ENCODE measurements at regions not wholly inside any gene's neighbourhood (a gene's known extent, or its start where the extent isn't known, plus 50 kb on each side); places are given as distances from the start of the nearest gene placed in this dataset.

DNA sequence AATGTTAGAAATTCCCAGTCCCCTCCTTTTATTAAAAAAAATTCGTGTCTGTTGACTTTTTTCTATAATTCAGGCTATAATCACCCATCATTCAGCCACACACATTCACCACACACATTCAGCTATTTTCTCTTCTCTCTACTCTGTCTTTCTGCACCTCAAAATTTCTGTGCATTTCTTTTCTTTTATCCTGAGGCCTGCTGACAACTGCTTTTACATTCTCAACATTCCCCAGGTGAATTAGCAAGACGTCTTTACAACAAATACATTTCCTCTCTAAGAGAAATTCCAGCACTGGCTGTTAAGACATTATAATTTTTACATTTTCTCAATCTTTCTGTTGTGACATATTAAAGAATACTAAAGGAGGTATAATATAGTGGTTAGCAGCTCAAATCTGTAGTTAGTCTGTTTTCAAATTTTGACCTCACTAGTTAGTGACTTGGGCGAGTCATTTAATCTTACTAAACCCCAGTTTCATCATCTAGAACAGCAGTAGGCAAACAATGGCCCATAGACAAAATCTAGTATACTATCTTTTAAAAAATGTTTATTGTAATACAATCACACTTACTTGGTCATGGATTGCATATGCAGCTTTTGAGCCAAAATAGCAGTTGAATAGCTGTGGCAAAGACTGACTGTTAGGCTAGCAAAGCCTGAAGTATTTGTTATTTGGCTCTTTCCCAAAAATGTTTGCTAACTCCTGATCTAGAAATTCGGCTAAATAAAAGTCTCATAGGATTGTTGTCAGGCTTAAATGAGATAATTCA is 350.7 kb downstream of the NSUN3 start:
- DNase-seq, result no peak
- Histone ChIP-seq H3K9me3 (ENCODE audit: control insufficient read depth, low read length) (no peaks in the 10 kb centered on the region), H3K4me1 (ENCODE audit: control insufficient read depth, insufficient read depth, low read length) (no peaks in the 10 kb centered on the region), H3K27ac (ENCODE audit: low read length) (no peak overlapping the region), H3K4me3 (ENCODE audit: low read length) (no peak overlapping the region), H3K27me3 (ENCODE audit: control insufficient read depth, insufficient read depth) (no peaks in the 10 kb centered on the region)
- ATAC-seq, result no peak
- intact Hi-C loops (cut with DNase I), result no loop called here
- 62% methylated on average over 4 of the region's 4 CpGs for WGBS

DNA sequence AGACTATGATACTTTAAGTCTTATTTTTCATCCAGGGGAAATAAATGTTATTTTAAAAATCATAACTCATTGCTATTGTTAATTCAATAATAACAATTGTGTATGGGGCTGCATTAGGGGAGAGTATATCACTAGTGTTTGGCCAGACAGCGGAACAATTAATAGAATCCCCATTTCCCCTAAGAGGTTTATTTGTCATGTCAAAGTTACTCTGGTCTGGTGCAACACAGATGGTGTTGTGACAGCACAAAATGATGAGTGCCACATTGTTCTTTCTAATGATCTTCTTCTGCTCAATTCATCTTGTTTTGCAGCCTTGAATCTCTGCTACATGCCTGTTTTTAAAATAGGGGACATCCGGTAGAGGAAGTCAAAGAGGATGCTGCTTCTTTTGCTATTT is 351.6 kb downstream of the NSUN3 start:
- Histone ChIP-seq H3K4me3 (ENCODE audit: low read length) (no peak overlapping the region), H3K27ac (ENCODE audit: low read length) (no peak overlapping the region), H3K9me3 (ENCODE audit: control insufficient read depth, low read length) (no peaks in the 10 kb centered on the region), H3K27me3 (ENCODE audit: control insufficient read depth, insufficient read depth) (no peaks in the 10 kb centered on the region), H3K4me1 (ENCODE audit: control insufficient read depth, insufficient read depth, low read length) (no peaks in the 10 kb centered on the region)
- ATAC-seq (no peak), DNase-seq (no peak)
- intact Hi-C loops (cut with DNase I), result no loop called here
- WGBS, result 51% methylated on average over 2 of the region's 2 CpGs

DNA sequence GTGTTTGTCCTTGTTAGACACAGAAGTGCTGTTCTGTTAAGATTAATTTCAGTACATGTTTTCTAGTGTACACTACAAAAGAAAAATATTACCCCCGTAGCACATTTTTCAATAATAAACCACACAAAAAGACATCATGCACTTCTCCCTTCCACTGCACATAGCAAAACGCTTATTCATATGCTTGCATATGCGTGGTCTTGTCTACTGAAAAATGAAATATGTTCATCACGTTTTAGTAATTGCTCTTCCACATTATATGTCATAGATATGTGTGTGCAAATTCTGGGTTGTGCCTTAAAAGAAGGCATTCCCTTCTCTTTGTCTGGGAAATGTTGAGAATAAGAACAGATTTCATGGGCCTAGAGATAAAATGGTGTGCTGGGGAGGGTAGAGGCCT is 353.9 kb downstream of the NSUN3 start:
- H3K27ac ChIP-seq (ENCODE audit: low read length), result no peak overlapping the region
- DNase-seq (no peak), ATAC-seq (no peak)
- no peaks in the 10 kb centered on the region for H3K4me1 ChIP-seq (ENCODE audit: control insufficient read depth, insufficient read depth, low read length)
- intact Hi-C loops (cut with DNase I), result no loop called here
- H3K9me3 ChIP-seq (ENCODE audit: control insufficient read depth, low read length), result no peaks in the 10 kb centered on the region
- no peaks in the 10 kb centered on the region for H3K27me3 ChIP-seq (ENCODE audit: control insufficient read depth, insufficient read depth)
- 86% methylated on average over 4 of the region's 4 CpGs for WGBS
- no peak overlapping the region for H3K4me3 ChIP-seq (ENCODE audit: low read length)

DNA sequence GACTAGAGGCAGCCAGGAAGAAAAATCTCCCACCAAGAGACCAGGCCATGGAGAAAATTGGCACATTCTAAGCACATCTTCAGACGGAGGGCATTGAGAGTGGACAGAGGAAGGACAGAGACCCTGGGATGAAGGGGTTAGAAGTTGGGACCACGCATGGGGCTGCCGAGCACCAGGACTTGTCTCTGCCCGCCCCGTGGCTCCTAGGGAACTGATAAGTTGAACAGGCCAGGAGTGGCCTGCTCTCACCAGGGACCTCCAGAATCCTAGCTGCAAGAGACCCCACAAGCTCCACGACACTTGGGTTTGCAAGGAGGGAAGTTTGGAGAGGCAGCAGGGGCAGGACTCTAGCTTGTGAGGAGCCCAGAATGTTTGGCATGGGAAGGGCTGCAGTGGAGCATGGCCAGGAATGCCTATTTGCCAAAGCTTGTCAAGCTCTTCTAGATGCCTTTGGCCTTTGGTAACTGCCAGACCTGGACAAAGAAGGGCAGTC is 355.1 kb downstream of the NSUN3 start:
- DNase-seq (peak in 1 of 3 donors; percentile 22), ATAC-seq (no peak)
- Histone ChIP-seq H3K4me3 (ENCODE audit: low read length) (no peak overlapping the region), H3K4me1 (ENCODE audit: control insufficient read depth, insufficient read depth, low read length) (peaks cover 1% of the 10 kb centered on the region), H3K27me3 (ENCODE audit: control insufficient read depth, insufficient read depth) (no peaks in the 10 kb centered on the region), H3K27ac (ENCODE audit: low read length) (no peak overlapping the region), H3K9me3 (ENCODE audit: control insufficient read depth, low read length) (no peaks in the 10 kb centered on the region)
- 91% methylated on average over 6 of the region's 6 CpGs for WGBS
- intact Hi-C loops (cut with DNase I), result no loop called here

DNA sequence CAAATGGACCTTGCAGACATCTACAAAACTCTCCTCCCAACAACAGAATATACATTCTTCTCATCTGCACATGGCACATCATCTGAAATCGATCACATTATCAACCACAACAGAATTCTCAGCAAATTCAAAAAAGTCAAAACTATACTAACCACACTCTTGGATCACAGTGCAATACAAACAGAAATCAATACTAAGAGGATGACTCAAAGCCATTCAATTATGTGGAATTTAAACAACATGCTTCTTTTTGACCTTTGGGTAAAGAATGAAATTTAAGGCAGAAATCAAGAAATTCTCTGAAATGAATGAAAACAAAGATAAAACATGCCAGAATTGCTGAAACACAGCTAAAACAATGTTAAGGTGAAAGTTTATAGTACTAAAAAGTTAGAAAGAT is 358.1 kb downstream of the NSUN3 start:
- ATAC-seq (no peak), DNase-seq (no peak)
- Histone ChIP-seq H3K4me3 (ENCODE audit: low read length) (no peak overlapping the region), H3K9me3 (ENCODE audit: control insufficient read depth, low read length) (no peaks in the 10 kb centered on the region), H3K4me1 (ENCODE audit: control insufficient read depth, insufficient read depth, low read length) (peaks cover 1% of the 10 kb centered on the region), H3K27ac (ENCODE audit: low read length) (no peak overlapping the region), H3K27me3 (ENCODE audit: control insufficient read depth, insufficient read depth) (no peaks in the 10 kb centered on the region)
- intact Hi-C loops (cut with DNase I), result no loop called here
- 90% methylated on average over 1 of the region's 1 CpG for WGBS

DNA sequence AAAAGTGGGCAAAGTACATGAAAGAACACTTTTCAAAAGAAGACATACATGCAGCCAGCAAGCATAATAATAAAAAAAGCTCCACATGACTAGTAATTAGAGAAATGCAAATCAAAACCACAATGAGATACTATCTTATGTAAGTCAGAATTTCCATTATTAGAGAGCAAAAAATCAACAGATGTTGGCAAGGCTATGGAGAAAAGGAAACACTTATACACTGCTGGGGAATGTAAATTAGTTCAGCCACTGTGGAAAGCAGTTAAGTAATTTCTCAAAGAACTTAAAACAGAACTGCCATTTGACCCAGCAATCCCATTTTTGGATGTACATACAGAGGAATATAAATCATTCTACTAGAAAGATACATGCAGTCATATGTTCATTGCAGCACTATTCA is 360.7 kb downstream of the NSUN3 start:
- Histone ChIP-seq H3K27me3 (ENCODE audit: control insufficient read depth, insufficient read depth) (no peaks in the 10 kb centered on the region), H3K27ac (ENCODE audit: low read length) (no peak overlapping the region), H3K9me3 (ENCODE audit: control insufficient read depth, low read length) (no peaks in the 10 kb centered on the region), H3K4me1 (ENCODE audit: control insufficient read depth, insufficient read depth, low read length) (peaks cover 1% of the 10 kb centered on the region), H3K4me3 (ENCODE audit: low read length) (no peak overlapping the region)
- intact Hi-C loops (cut with DNase I), result no loop called here
- no peak for DNase-seq
- ATAC-seq, result no peak

DNA sequence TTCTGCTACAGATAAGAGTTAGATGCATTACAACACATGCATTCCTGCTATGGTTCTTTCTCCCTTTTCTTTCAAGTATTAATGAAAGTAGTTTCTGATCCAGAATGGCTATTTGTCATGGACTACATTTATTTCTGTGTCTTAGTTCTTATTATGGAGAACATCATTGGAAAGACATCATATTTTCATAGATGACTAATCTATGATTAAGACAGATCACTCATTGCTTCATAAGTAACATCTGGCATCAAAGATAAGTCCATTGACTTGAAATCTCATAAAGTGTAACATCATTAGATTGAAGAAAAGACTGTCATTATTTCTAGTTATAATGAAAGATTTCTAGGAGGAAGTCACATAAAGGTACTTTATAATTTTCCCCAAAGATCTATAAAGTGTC is 366.7 kb downstream of the NSUN3 start:
- Histone ChIP-seq H3K27me3 (ENCODE audit: control insufficient read depth, insufficient read depth) (no peaks in the 10 kb centered on the region), H3K9me3 (ENCODE audit: control insufficient read depth, low read length) (no peaks in the 10 kb centered on the region), H3K4me3 (ENCODE audit: low read length) (no peak overlapping the region), H3K4me1 (ENCODE audit: control insufficient read depth, insufficient read depth, low read length) (no peaks in the 10 kb centered on the region), H3K27ac (ENCODE audit: low read length) (no peak overlapping the region)
- DNase-seq (no peak), ATAC-seq (no peak)
- intact Hi-C loops (cut with DNase I), result no loop called here

DNA sequence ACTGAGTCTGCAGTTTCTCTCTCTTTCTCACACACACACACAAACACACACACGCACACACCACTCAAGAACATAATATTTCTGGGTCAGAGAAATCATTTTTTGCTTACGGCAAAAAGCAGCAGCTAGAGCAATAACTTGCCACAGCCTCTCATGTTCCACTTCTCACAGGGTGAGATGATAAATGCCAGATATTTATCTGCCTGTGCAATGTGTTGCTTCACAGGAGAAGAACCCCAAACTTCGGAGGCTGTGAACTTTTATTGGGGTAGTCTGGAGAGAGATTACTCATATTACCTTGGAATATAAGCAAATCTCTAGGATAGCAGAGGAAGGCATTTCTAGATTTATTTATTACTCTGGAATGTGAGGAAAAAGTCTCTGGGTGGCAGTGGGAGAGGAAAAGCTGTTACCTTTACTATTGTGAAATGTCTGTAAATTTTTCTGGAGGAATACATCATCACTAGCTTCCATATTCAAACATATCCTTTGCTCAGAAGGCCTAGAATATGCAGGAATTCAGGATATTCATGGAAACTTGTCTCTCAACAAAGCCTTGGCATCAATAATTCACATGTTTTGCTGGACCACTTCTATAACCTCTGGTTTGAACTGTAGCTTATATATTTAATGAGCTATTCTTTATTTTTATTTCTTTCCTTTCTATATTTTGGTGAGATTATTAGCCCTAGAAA is 369.2 kb downstream of the NSUN3 start:
- no peak overlapping the region for H3K4me3 ChIP-seq (ENCODE audit: low read length)
- no peaks in the 10 kb centered on the region for H3K4me1 ChIP-seq (ENCODE audit: control insufficient read depth, insufficient read depth, low read length)
- DNase-seq (no peak), ATAC-seq (no peak)
- WGBS, result 63% methylated on average over 3 of the region's 3 CpGs
- no peaks in the 10 kb centered on the region for H3K9me3 ChIP-seq (ENCODE audit: control insufficient read depth, low read length)
- no peaks in the 10 kb centered on the region for H3K27me3 ChIP-seq (ENCODE audit: control insufficient read depth, insufficient read depth)
- intact Hi-C loops (cut with DNase I), result no loop called here
- H3K27ac ChIP-seq (ENCODE audit: low read length), result no peak overlapping the region

DNA sequence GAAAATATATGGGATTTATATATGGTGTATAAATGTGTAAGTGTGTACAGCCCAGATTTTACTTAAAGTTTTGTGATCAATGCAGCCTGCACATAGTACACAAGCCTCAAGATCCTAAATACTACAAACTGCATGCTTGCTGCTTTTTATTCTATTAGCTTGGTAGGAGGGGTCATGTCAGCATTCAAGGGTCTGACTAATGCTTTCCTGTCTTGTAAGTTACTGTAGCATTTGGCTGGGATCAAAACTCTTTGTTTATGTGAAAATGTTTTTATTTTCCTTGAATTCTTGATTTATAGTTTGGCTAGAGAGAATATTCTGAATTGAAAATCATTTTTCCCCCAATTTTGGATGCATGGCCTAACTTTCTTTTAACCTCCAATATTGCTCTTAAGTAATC is 370.9 kb downstream of the NSUN3 start:
- no peaks in the 10 kb centered on the region for H3K27me3 ChIP-seq (ENCODE audit: control insufficient read depth, insufficient read depth)
- H3K4me1 ChIP-seq (ENCODE audit: control insufficient read depth, insufficient read depth, low read length), result no peaks in the 10 kb centered on the region
- no peak for DNase-seq
- no peaks in the 10 kb centered on the region for H3K9me3 ChIP-seq (ENCODE audit: control insufficient read depth, low read length)
- intact Hi-C loops (cut with DNase I), result no loop called here
- H3K27ac ChIP-seq (ENCODE audit: low read length), result no peak overlapping the region
- H3K4me3 ChIP-seq (ENCODE audit: low read length), result no peak overlapping the region
- no peak for ATAC-seq

DNA sequence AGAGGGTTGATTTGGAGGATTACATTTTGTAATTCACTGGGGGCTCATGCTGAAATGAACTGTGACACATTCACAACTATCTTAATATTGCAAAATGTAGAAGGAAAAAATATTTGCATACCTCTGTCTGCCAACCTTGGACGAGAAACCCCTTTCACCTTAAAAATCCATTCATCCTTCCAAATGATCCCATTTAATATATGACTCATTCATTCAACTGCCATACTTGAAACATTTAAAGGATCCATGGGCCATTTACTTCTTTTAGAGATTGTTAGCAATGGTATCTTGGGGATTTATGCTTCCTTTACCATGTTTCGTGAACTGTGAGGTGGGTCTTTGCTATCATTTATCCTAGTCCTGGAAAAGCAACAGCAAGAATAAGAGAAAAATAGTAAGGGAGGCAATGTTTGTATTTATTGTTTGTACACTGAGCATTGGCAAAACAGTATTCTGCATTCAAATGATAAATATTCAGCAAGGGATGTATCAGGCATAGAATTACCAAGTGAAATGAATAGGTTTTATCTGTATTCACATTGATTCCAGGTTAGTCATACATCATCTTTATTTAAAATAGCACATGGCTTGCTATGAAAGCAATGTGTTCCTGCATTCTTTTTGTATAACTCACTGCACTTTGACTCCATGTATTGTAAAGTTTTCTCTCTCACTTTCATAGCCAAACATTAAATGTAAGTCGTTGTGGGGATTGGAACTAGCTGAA is 378.1 kb downstream of the NSUN3 start:
- H3K4me1 ChIP-seq (ENCODE audit: control insufficient read depth, insufficient read depth, low read length), result no peaks in the 10 kb centered on the region
- H3K27me3 ChIP-seq (ENCODE audit: control insufficient read depth, insufficient read depth), result no peaks in the 10 kb centered on the region
- intact Hi-C loops (cut with DNase I), result no loop called here
- H3K9me3 ChIP-seq (ENCODE audit: control insufficient read depth, low read length), result no peaks in the 10 kb centered on the region
- no peak for ATAC-seq
- H3K27ac ChIP-seq (ENCODE audit: low read length), result no peak overlapping the region
- no peak overlapping the region for H3K4me3 ChIP-seq (ENCODE audit: low read length)
- DNase-seq, result no peak
- 69% methylated on average over 3 of the region's 3 CpGs for WGBS

DNA sequence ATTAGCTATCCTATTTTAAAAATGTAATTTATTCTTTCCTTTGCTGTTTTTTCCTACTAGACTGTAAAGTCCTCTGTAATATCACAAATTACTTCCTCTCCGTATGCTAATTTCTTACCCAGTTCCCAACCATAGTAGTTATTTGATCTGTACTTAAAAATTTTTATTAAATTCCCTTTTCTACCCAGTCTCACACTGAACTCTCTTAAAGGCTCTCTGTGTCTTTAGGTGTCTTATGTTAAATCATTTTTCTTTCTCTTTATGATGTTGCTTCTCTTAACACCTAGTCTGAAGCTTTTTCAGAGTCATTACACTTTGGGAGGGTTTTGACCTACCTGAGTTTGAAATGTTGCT is 378.6 kb downstream of the NSUN3 start:
- 75% methylated on average over 1 of the region's 1 CpG for WGBS
- no peaks in the 10 kb centered on the region for H3K9me3 ChIP-seq (ENCODE audit: control insufficient read depth, low read length)
- DNase-seq (no peak), ATAC-seq (no peak)
- no peak overlapping the region for H3K27ac ChIP-seq (ENCODE audit: low read length)
- no peak overlapping the region for H3K4me3 ChIP-seq (ENCODE audit: low read length)
- H3K27me3 ChIP-seq (ENCODE audit: control insufficient read depth, insufficient read depth), result no peaks in the 10 kb centered on the region
- no peaks in the 10 kb centered on the region for H3K4me1 ChIP-seq (ENCODE audit: control insufficient read depth, insufficient read depth, low read length)
- intact Hi-C loops (cut with DNase I), result no loop called here
